ENCODE measurements at regions not wholly inside any gene's neighbourhood (a gene's known extent, or its start where the extent isn't known, plus 50 kb on each side); places are given as distances from the start of the nearest gene placed in this dataset.
"Not testable (repeated sequence)": the region's sequence is repeated elsewhere in the genome, so short reads cannot be mapped to it uniquely, and the experiment has no call there.

DNA sequence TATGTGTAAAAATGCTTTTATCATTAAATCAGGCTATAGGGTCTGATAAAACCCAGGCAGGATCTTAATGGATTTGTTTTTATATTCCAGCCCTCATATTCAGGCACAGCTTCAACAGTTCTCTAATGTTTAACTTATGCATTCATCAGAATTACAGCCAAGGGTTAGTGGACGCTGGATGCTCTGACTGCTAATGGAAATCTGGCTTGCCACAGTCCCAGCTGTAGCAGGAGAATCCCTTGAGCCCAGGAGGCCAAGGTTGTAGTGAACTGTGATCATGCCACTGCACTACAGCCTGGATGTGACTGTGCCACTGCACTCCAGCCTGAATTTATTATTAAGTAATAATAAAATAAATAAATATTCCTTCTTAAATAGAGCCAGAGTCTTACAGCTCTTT is 98.0 kb downstream of the SLC25A46 start:
- no peaks in the 10 kb centered on the region for H3K79me2 ChIP-seq (ENCODE audit: insufficient read depth)
- no peak overlapping the region for H2AFZ ChIP-seq (ENCODE audit: low read depth)
- 25% methylated on average over 1 of the region's 1 CpG for WGBS (ENCODE audit: low lambda C conversion rate)
- no peak overlapping the region for H3K27ac ChIP-seq (ENCODE audit: low read depth in 2 of 2, low read length in 1 of 2)
- no peaks in the 10 kb centered on the region for H3K9me2 ChIP-seq
- H3K27me3 ChIP-seq (ENCODE audit: insufficient read depth): no peaks in the 10 kb centered on the region
- DNase-seq: no peak
- no peaks in the 10 kb centered on the region for H4K20me1 ChIP-seq (ENCODE audit: insufficient read depth)
- H3K4me3 ChIP-seq (ENCODE audit: low read depth in 2 of 2, low read length in 1 of 2): no peak overlapping the region
- H3K4me2 ChIP-seq: no peak overlapping the region
- peaks cover 0 to 2% of the 10 kb centered on the region in 2 experiments; a peak in 1 of 4 replicates for H3K4me1 ChIP-seq (ENCODE audit: control insufficient read depth in 1 of 2, insufficient read depth in 2 of 2, low read depth in 1 of 2, low read length in 1 of 2)
- TF ChIP-seq, protein P1, sequence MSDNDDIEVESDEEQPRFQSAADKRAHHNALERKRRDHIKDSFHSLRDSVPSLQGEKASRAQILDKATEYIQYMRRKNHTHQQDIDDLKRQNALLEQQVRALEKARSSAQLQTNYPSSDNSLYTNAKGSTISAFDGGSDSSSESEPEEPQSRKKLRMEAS (IDR thresholded peaks at IDR 0.05; ENCODE audit: low read depth): no peak
- TF ChIP-seq, protein P2, sequence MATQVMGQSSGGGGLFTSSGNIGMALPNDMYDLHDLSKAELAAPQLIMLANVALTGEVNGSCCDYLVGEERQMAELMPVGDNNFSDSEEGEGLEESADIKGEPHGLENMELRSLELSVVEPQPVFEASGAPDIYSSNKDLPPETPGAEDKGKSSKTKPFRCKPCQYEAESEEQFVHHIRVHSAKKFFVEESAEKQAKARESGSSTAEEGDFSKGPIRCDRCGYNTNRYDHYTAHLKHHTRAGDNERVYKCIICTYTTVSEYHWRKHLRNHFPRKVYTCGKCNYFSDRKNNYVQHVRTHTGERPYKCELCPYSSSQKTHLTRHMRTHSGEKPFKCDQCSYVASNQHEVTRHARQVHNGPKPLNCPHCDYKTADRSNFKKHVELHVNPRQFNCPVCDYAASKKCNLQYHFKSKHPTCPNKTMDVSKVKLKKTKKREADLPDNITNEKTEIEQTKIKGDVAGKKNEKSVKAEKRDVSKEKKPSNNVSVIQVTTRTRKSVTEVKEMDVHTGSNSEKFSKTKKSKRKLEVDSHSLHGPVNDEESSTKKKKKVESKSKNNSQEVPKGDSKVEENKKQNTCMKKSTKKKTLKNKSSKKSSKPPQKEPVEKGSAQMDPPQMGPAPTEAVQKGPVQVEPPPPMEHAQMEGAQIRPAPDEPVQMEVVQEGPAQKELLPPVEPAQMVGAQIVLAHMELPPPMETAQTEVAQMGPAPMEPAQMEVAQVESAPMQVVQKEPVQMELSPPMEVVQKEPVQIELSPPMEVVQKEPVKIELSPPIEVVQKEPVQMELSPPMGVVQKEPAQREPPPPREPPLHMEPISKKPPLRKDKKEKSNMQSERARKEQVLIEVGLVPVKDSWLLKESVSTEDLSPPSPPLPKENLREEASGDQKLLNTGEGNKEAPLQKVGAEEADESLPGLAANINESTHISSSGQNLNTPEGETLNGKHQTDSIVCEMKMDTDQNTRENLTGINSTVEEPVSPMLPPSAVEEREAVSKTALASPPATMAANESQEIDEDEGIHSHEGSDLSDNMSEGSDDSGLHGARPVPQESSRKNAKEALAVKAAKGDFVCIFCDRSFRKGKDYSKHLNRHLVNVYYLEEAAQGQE (IDR thresholded peaks at IDR 0.05; ENCODE audit: low read depth, low read length): no peak
- TF ChIP-seq MXI1 (IDR thresholded peaks at IDR 0.05; ENCODE audit: low read depth, low read length) (no peak), GATA2 (CRISPR knock-in tag; IDR thresholded peaks at IDR 0.05) (no peak), POLR2AphosphoS5 (IDR thresholded peaks at IDR 0.05; ENCODE audit: low read depth, low read length) (no peak), USF1 (IDR thresholded peaks at IDR 0.05; ENCODE audit: borderline replicate concordance, low read depth) (no peak), RXRA (IDR thresholded peaks at IDR 0.05; ENCODE audit: borderline replicate concordance, low read depth) (no peak), USF2 (IDR thresholded peaks at IDR 0.05; ENCODE audit: borderline replicate concordance, low read depth, low read length) (no peak), EP300 (IDR thresholded peaks at IDR 0.05; ENCODE audit: borderline replicate concordance in 1 of 2, low read depth in 1 of 2, low read length in 1 of 2) (no peak), FOSL2 (IDR thresholded peaks at IDR 0.05; ENCODE audit: borderline replicate concordance, low read depth) (no peak), ZBTB33 (IDR thresholded peaks at IDR 0.05; ENCODE audit: borderline replicate concordance, low read depth) (no peak), YY1 (IDR thresholded peaks at IDR 0.05; ENCODE audit: low read depth) (no peak), TCF12 (IDR thresholded peaks at IDR 0.05) (no peak), CHD2 (IDR thresholded peaks at IDR 0.05; ENCODE audit: low read length, partially characterized antibody) (no peak), TEAD4 (IDR thresholded peaks at IDR 0.05; ENCODE audit: borderline replicate concordance, insufficient read depth) (no peak), RFX5 (IDR thresholded peaks at IDR 0.05; ENCODE audit: low read length) (no peak), ELF1 (IDR thresholded peaks at IDR 0.05) (no peak)
- TF ChIP-seq, protein P3, sequence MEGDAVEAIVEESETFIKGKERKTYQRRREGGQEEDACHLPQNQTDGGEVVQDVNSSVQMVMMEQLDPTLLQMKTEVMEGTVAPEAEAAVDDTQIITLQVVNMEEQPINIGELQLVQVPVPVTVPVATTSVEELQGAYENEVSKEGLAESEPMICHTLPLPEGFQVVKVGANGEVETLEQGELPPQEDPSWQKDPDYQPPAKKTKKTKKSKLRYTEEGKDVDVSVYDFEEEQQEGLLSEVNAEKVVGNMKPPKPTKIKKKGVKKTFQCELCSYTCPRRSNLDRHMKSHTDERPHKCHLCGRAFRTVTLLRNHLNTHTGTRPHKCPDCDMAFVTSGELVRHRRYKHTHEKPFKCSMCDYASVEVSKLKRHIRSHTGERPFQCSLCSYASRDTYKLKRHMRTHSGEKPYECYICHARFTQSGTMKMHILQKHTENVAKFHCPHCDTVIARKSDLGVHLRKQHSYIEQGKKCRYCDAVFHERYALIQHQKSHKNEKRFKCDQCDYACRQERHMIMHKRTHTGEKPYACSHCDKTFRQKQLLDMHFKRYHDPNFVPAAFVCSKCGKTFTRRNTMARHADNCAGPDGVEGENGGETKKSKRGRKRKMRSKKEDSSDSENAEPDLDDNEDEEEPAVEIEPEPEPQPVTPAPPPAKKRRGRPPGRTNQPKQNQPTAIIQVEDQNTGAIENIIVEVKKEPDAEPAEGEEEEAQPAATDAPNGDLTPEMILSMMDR (IDR thresholded peaks at IDR 0.05): no peak
- ChIA-PET POLR2A (interaction anchor here (0.5 kb wide), 1 partner anchor 668 kb away, joined by 3 read pairs; no protein-coding TSS in a partner anchor), CTCF (interaction anchor here (0.7 to 2.4 kb wide), 2 partner anchors 10 to 80 kb away, joined by 3 to 6 read pairs; no protein-coding TSS in a partner anchor)
- H3F3A ChIP-seq (replicated peaks; ENCODE audit: insufficient read depth): no peaks in the 10 kb centered on the region
- no peaks in the 10 kb centered on the region for H3K9me3 ChIP-seq
- H3K36me3 ChIP-seq (replicated peaks in 1 of 2; ENCODE audit: control insufficient read depth in 1 of 2, insufficient read depth in 2 of 2, low read length in 1 of 2): no peaks in the 10 kb centered on the region
- H3K9ac ChIP-seq: no peak overlapping the region

DNA sequence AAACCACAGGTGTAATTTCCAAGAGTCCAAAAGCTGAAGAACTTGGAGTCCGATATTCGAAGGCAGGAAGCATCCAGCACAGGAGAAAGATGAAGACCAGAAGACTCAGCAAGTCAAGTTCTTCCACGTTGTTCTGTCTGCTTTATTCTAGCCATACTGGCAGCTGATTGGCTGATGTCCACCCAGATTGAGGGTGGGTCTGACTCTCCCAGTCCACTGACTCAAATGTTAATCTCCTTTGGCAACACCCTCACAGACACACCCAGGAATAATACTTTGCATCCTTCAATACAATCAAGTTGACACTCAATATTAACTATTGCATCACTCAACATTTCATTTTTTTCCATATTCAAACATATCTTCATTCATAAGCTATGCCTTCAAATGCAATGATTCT is 99.5 kb downstream of the SLC25A46 start:
- CTCF ChIA-PET: not testable (repeated sequence)

More for the DNA sequence above, 99.5 kb downstream of the SLC25A46 start:
- H3K4me1 ChIP-seq (ENCODE audit: control insufficient read depth in 1 of 2, insufficient read depth in 2 of 2, low read depth in 1 of 2, low read length in 1 of 2); H3K9me2 ChIP-seq; H3K4me3 ChIP-seq (ENCODE audit: low read depth in 2 of 2, low read length in 1 of 2); H3K27me3 ChIP-seq (ENCODE audit: insufficient read depth); H3K27ac ChIP-seq (ENCODE audit: low read depth in 2 of 2, low read length in 1 of 2); H3K4me2 ChIP-seq; H3K36me3 ChIP-seq (replicated peaks in 1 of 2; ENCODE audit: control insufficient read depth in 1 of 2, insufficient read depth in 2 of 2, low read length in 1 of 2); H3F3A ChIP-seq (replicated peaks; ENCODE audit: insufficient read depth); H2AFZ ChIP-seq (ENCODE audit: low read depth); H4K20me1 ChIP-seq (ENCODE audit: insufficient read depth); H3K9ac ChIP-seq; DNase-seq; H3K79me2 ChIP-seq (ENCODE audit: insufficient read depth); H3K9me3 ChIP-seq; POLR2A ChIA-PET: not testable (repeated sequence)
- 50% methylated on average over 2 of the region's 3 CpGs for WGBS (ENCODE audit: low lambda C conversion rate)

All from SK-N-SH (cell line).